HG03159 (cell line): ENCODE measurements at regions not wholly inside any gene's neighbourhood (a gene's known extent, or its start where the extent isn't known, plus 50 kb on each side); places are given as distances from the start of the nearest gene placed in this dataset.

Experiments
- ATAC-seq: cut with Tn5 transposase; IDR thresholded peaks from one replicate; pipeline ENCODE4 v1.9.1; 2021; ENCODE audit warnings: mild to moderate bottlenecking, moderate library complexity; ENCODE audit not compliant: unreplicated experiment

GRCh38 chr2:121084130-121084680 lies 200.8 kb downstream of the TFCP2L1 start:
- ATAC-seq, result no peak

GRCh38 chr2:121085801-121086200 lies 199.2 kb downstream of the TFCP2L1 start:
- ATAC-seq, result no peak

DNA sequence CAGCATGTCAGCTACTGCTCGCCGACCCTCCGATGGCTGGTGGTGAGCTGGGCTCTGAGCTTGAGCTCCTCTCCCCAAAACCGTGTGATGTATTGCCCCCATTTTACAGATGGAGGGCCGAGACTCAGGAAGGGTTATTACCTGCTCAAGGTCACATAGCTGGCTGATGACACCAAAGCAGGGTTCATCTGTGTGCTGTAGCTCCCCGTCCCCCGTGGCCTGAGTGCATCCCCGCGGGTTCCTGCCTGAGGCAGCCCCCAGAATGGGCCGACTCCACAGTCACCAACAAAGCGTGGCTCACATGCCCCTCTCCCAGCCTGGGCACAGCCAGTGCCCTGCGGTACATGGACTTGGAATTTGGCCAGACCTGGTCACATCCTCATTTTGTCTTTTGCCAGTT lies 198.6 kb downstream of the TFCP2L1 start:
- no peak for ATAC-seq

GRCh38 chr2:121087117-121087516 lies 197.9 kb downstream of the TFCP2L1 start:
- no peak for ATAC-seq

DNA sequence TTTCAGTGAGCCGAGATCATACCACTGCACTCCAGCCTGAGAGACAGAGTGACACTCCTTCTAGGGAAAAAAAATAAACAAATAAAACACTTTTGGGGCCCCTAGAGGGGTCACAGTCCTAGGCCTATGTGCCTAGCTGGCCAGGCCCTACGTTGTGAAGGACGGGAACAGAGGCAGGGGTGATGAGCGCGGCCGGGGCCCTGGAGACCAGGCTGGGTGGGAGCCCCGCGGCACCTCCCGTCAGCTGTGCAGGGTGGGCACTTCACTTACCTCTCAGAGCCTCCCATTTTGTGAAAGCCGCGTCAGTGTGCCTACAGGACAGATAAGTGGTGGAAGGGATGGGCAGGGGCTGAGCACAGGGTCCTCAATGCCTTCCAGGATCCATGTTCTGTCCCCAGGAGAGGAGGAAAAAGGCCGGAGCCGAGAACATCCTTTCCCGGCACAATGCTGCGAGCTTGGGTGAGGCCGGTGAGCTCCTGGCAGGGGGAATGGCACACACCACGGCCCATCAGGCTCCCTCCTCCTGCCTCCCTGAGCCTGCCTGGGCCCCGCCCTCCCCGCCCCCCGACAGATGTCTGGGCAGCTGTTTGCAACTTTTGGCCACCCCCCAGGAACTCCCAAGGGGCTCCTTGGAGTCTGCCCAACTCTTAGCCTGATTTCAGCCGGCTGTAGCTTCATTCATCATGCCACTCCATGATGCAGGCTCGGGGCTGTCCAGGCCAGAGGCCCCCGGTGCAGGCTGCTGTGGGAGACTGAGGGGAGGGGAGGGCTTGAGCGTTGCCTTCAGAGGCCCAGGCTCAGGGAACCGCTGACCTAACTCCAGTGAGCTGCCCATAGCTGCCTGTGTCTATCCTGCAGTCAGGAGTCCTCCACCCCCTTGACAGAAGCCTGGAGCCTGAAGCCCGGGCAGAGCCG lies 196.5 kb downstream of the TFCP2L1 start:
- no peak for ATAC-seq

DNA sequence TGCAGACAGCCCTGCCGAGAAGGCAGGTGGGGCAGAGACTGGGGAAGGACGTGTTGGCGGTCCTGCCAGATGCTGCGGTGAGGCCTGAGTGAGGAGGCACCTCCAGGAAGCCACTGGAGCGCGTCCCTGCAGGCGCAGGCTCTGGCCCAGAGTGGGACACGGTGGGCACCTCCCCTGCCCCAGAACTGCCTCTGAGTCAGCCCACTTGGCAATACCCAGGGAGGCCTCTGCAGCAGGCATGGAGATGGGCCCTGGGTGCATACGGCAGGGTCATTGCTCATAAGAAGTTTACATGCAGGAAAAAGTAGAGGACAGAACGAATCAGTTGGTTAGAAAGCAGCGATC lies 195.9 kb downstream of the TFCP2L1 start:
- no peak for ATAC-seq

GRCh38 chr2:121090088-121090715 lies 194.8 kb downstream of the TFCP2L1 start:
- ATAC-seq, result no peak

DNA sequence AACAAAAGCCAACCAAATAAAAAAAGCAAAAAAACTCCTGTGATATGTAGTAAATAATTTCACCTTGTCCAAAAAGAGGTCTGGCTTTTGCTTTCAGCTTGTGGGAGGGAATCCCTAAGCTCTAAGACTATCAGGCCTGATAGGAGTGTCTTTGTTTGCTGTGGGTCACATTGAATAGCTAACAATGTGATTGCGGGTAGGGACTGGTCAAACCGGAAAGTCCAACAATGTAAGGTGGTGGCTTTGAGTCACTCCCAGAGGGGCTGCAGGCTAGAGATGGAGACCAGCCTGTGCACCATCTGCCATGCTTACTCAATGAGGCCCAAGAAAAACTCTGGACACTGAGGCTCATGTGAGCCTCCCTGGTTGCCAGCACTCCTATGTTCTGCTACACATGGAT lies 192.9 kb downstream of the TFCP2L1 start:
- ATAC-seq, result no peak

- no peak for ATAC-seq
Measured at GRCh38 chr2:121093692-121094091, 191.3 kb downstream of the TFCP2L1 start.

- ATAC-seq, result no peak
Measured at GRCh38 chr2:121094101-121094500, 190.9 kb downstream of the TFCP2L1 start.

- no peak for ATAC-seq
Measured at GRCh38 chr2:121094845-121095244, 190.2 kb downstream of the TFCP2L1 start.

GRCh38 chr2:121095257-121096080 lies 189.5 kb downstream of the TFCP2L1 start:
- ATAC-seq, result no peak

DNA sequence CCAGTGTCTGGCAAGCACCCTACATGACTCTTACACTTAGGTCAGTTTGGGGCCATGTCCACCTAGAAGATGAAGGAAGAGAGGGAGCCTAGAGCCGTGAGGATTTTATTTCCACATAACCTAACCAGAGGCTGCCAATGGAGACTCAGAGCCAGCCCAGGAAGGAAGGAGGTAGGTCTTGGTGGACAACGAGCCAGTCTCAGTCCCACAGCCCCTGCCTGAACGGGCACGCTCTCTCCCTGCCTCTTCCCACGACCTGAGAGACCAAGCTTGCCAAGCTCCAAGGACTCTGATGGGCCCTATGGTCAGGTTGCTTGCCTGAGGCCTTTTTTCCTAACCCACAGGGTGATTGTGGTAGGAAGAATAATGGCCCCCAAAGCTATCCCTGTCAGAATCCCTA lies 188.4 kb downstream of the TFCP2L1 start:
- ATAC-seq, result no peak

DNA sequence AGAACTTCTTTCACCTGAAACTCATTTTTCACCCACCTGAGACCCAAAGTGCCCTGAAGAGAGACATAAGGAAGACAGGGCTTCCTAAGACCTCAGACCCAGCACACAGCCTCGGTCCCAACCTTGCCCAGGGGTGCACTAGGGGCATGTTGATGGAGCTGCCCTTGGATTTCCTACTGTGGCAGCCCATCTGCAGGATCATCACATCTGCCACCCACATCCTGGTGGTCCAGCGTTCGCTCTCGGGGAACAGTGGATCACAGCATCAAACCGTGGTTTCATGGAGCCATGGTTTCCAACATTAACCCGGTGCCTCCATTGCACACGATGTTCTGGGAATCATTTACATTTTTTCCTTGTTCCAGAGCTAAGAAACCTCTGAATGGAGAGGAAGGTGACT lies 186.4 kb downstream of the TFCP2L1 start:
- no peak for ATAC-seq

GRCh38 chr2:121099329-121100290 lies 185.4 kb downstream of the TFCP2L1 start:
- no peak for ATAC-seq

DNA sequence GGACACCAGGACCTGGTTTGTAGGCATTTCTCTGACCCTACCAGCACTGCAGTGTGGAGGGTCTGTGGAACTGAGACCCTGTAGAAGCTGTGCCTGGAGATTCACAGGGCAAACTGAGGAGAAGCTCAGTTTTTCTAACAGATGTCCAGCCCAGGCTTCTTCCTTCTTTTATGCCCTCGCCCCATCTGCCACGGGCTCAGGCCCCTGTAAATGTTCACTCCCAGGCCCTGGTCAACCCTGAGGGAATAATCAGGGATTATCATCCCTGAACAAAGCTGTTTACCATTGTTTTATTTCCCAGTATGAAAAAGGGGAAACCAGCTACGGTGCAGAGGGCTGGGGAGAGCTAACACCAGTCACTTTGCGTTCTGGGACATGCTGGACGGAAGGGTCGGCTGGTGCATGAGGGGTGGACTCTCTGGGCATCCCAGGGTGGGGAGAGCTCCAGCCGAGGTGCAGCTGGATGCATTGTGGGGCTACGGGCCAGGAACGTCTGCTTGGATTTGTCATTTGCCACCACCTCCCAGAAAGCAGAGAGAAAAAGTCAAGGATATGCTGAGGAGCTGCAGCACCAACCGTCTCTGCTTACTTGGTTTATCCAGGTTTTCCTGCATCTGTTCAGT lies 183.8 kb downstream of the TFCP2L1 start:
- no peak for ATAC-seq

GRCh38 chr2:121102941-121103340 lies 182.1 kb downstream of the TFCP2L1 start:
- ATAC-seq, result no peak

DNA sequence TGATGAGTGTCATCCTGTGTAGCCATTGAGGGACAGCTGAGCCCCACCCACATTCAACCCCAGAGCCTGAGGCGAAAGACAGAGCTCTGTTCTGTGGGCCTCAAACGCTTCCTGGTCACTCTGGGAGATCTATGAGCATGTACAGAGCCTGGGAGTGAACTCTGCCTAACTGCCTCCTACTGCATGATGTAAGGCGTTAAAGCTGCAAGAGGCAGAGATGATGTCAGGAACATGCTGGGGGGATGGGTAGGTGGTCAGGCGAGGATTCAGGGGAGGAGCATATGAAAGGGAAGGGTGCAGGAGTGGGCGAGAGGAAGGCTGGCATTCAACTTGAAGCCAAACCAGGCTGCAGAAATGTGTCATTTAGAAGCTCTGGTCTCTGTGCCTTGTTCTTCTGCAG lies 181.0 kb downstream of the TFCP2L1 start:
- ATAC-seq, result no peak

DNA sequence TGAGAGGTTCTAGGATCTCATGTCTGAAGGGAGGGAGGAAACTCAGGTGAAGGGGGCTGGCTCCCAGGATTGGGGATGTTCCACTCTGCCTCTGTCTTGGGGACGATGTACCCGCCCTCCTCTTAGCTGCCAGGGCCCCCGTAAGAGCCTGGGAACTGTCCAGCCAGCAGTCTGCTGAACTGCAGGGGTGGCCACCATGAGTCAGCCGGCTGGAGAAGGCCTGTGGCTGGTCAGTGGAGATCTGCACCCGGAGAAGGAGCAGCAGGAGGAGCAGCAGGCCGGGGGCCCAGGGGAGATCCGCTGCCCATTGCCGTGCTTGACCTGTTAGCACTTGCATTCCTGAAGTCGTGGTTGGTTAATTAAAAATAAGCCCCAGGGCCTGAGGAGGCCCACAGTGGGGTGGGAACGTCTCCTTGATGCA lies 180.3 kb downstream of the TFCP2L1 start:
- no peak for ATAC-seq

GRCh38 chr2:121110924-121111323 lies 174.1 kb downstream of the TFCP2L1 start:
- ATAC-seq, result no peak
